HL-60 (cell line): ENCODE measurements at regions not wholly inside any gene's neighbourhood (a gene's known extent, or its start where the extent isn't known, plus 50 kb on each side); places are given as distances from the start of the nearest gene placed in this dataset.

Experiments
- DNase-seq, 2 experiments: peaks; one replicate each; pipeline ENCODE4 v3.0.0-alpha.2; 2010 to 2020; ENCODE audit warnings: low read depth in 1 of 2, low spot score in 1 of 2
- H3K27ac ChIP-seq: fragments of 250-450 bp; sonication (Bioruptor Pico); replicated peaks from 2 replicates; pipeline ENCODE4 v1.5.1; 2020; ENCODE audit warnings: mild to moderate bottlenecking, moderate library complexity
- H3K27me3 ChIP-seq: fragments of 250-450 bp; sonication (Bioruptor Pico); 2 replicates; pipeline ENCODE4 v1.5.1; 2021; ENCODE audit warnings: mild to moderate bottlenecking, moderate library complexity; ENCODE audit not compliant: insufficient read depth, poor library complexity, severe bottlenecking
- H3K4me3 ChIP-seq: replicated peaks from 2 replicates; pipeline ENCODE4 v1.5.1; 2011; ENCODE audit warnings: mild to moderate bottlenecking, control low read depth, low read length; ENCODE audit not compliant: insufficient read depth
- CTCF ChIP-seq: IDR thresholded peaks from one replicate; pipeline ENCODE4 v1.5.1; 2011; ENCODE audit warnings: low read length, control low read depth, inconsistent platforms; ENCODE audit not compliant: insufficient read depth
- GABPA ChIP-seq: IDR thresholded peaks from 2 replicates; pipeline ENCODE4 v1.6.1; 2012; ENCODE audit warnings: low read depth
- POLR2AphosphoS5 ChIP-seq: IDR thresholded peaks from 2 replicates; pipeline ENCODE4 v1.6.1; 2012; ENCODE audit warnings: low read depth
- REST ChIP-seq: IDR thresholded peaks from 2 replicates; pipeline ENCODE4 v1.6.1; 2012; ENCODE audit warnings: low read depth; ENCODE audit not compliant: insufficient replicate concordance
- SPI1 ChIP-seq: IDR thresholded peaks from 2 replicates; pipeline ENCODE4 v1.6.1; 2012; ENCODE audit warnings: low read depth, mild to moderate bottlenecking, borderline replicate concordance

GRCh38 chr7:125492521-125492920 lies 562.9 kb upstream of the POT1 start:
- Histone ChIP-seq H3K4me3 (no peak overlapping the region), H3K27me3 (no peaks in the 10 kb centered on the region), H3K27ac (no peak overlapping the region)
- no peak for DNase-seq
- TF ChIP-seq POLR2AphosphoS5: no peak
- TF ChIP-seq SPI1: no peak
- no peak for TF ChIP-seq CTCF
- TF ChIP-seq GABPA: no peak
- TF ChIP-seq REST: no peak

GRCh38 chr7:125491137-125491536 lies 561.5 kb upstream of the POT1 start:
- H3K4me3 ChIP-seq: no peak overlapping the region
- H3K27ac ChIP-seq: no peak overlapping the region
- no peak for DNase-seq
- TF ChIP-seq GABPA: no peak
- no peak for TF ChIP-seq CTCF
- no peak for TF ChIP-seq POLR2AphosphoS5
- TF ChIP-seq SPI1: no peak
- no peak for TF ChIP-seq REST
- H3K27me3 ChIP-seq: no peaks in the 10 kb centered on the region

GRCh38 chr7:125490167-125490566 lies 560.5 kb upstream of the POT1 start:
- TF ChIP-seq SPI1 (no peak), CTCF (no peak), POLR2AphosphoS5 (no peak), GABPA (no peak), REST (no peak)
- H3K4me3 ChIP-seq: no peak overlapping the region
- no peak for DNase-seq
- no peak overlapping the region for H3K27ac ChIP-seq
- no peaks in the 10 kb centered on the region for H3K27me3 ChIP-seq
